ENCODE measurements at regions not wholly inside any gene's neighbourhood (a gene's known extent, or its start where the extent isn't known, plus 50 kb on each side); places are given as distances from the start of the nearest gene placed in this dataset.

DNA sequence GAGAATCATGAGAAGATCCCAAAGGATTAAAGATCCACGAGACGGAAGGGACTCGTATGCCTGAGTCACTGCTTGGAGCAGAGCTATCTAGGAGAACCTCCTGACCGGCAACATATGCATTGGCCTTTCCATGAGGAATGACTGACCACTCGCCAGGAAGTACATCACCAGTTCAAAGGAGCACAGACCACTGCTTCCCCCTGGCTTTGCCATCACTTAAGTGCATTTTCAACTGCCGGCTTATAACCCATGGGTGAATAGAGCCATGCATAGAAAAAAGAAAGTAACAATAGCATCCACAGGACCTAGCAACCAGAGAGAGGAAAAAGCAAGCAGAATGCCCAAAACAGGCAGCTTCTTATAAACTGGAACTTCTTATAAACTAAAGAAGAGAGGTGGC, 98.3 kb upstream of the ZC3H12C start:
- no peak overlapping the region for H3K4me3 ChIP-seq (ENCODE audit: low read depth, low read length)
- TF ChIP-seq CTCF (IDR thresholded peaks at IDR 0.05; ENCODE audit: control insufficient read depth, extremely low read depth, insufficient read depth), result no peak
- no peak for DNase-seq (ENCODE audit: low read depth)

GRCh38 chr11:109996060-109996459, 97.1 kb upstream of the ZC3H12C start:
- TF ChIP-seq CTCF (IDR thresholded peaks at IDR 0.05; ENCODE audit: control insufficient read depth, extremely low read depth, insufficient read depth), result no peak

DNA sequence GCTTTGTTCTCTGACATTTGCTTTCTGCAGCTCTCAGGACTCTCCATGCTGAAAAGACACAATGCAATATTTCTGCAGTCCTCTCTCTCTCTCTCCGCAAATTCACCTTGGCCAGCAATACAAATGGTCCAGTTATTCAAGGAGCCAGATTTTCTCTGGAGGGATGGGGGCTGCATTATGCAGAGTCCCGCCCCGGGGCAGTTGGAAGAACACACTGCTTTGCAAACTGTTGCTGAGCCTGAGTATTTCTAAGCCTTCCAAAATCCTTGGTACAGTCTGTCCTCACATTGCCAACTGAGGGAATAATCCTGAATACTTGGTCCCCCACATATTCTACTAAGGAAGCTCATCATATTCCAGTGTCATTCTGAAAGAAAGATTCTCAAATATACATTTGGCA, 94.3 kb upstream of the ZC3H12C start:
- no peak for TF ChIP-seq CTCF (IDR thresholded peaks at IDR 0.05; ENCODE audit: control insufficient read depth, extremely low read depth, insufficient read depth)

More at GRCh38 chr11:109996060-109996459, 97.1 kb upstream of the ZC3H12C start:
- H3K4me3 ChIP-seq (ENCODE audit: low read depth, low read length), result no peak overlapping the region
- no peak for DNase-seq (ENCODE audit: low read depth)

GRCh38 chr11:110000031-110000502, 93.1 kb upstream of the ZC3H12C start:
- TF ChIP-seq CTCF (IDR thresholded peaks at IDR 0.05; ENCODE audit: control insufficient read depth, extremely low read depth, insufficient read depth), result no peak
- no peak for DNase-seq (ENCODE audit: low read depth)
- H3K4me3 ChIP-seq (ENCODE audit: low read depth, low read length), result no peak overlapping the region

More for the DNA sequence above, 94.3 kb upstream of the ZC3H12C start:
- no peak for DNase-seq (ENCODE audit: low read depth)
- H3K4me3 ChIP-seq (ENCODE audit: low read depth, low read length), result no peak overlapping the region

DNA sequence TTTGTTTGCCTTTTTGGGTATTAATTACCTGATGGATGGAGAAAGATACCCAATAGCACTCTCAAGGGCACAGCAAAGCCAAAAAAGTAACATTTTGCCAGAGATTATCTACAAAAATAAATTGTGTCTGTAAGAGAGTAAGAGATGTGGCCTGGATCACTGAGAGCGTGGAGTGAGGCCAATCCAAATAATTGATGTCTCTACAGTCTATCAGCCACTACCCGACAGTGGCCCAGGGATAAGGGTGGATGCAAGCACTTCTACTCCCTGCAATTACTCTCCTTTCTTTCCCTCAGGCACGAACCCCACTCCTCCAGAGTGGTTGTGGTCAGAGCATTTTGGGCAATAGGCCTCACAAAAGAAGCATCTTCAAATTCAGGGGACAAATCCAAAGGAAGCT, 92.3 kb upstream of the ZC3H12C start:
- no peak for DNase-seq (ENCODE audit: low read depth)
- H3K4me3 ChIP-seq (ENCODE audit: low read depth, low read length), result no peak overlapping the region
- TF ChIP-seq CTCF (IDR thresholded peaks at IDR 0.05; ENCODE audit: control insufficient read depth, extremely low read depth, insufficient read depth), result no peak

- no peak for DNase-seq (ENCODE audit: low read depth)
- TF ChIP-seq CTCF (IDR thresholded peaks at IDR 0.05; ENCODE audit: control insufficient read depth, extremely low read depth, insufficient read depth), result no peak
- no peak overlapping the region for H3K4me3 ChIP-seq (ENCODE audit: low read depth, low read length)
Observed at GRCh38 chr11:110003426-110003825, 89.8 kb upstream of the ZC3H12C start.

GRCh38 chr11:110011595-110011994, 81.6 kb upstream of the ZC3H12C start:
- no peak for DNase-seq (ENCODE audit: low read depth)
- H3K4me3 ChIP-seq (ENCODE audit: low read depth, low read length), result no peak overlapping the region
- no peak for TF ChIP-seq CTCF (IDR thresholded peaks at IDR 0.05; ENCODE audit: control insufficient read depth, extremely low read depth, insufficient read depth)
